Brain microvascular endothelial cell (primary cell): ENCODE measurements at regions not wholly inside any gene's neighbourhood (a gene's known extent, or its start where the extent isn't known, plus 50 kb on each side); places are given as distances from the start of the nearest gene placed in this dataset.

ENCODE experiments used
- DNase-seq: peaks from one replicate; pipeline ENCODE4 v3.0.0-alpha.2; 2020
- H3K27ac ChIP-seq: fragments of 250-450 bp; sonication (Bioruptor Pico); 2 replicates; pipeline ENCODE4 v1.5.1; 2020; ENCODE audit warnings: mild to moderate bottlenecking, moderate library complexity
- H3K27me3 ChIP-seq: fragments of 250-450 bp; sonication (Bioruptor Pico); replicated peaks from 2 replicates; pipeline ENCODE4 v1.5.1; 2020; ENCODE audit warnings: mild to moderate bottlenecking
- H3K36me3 ChIP-seq: fragments of 250-450 bp; sonication (Bioruptor Pico); replicated peaks from 2 replicates; pipeline ENCODE4 v1.5.1; 2020; ENCODE audit warnings: mild to moderate bottlenecking
- H3K4me3 ChIP-seq: 2 replicates; pipeline ENCODE4 v1.5.1; 2011; ENCODE audit warnings: low read depth, mild to moderate bottlenecking, control low read depth, low read length, moderate library complexity
- in situ Hi-C: cut with HindIII; loops from 2 replicates; pipeline ENCODE4 v1.10.0; 2017; ENCODE audit warnings: low sequenced_read_pairs, low pct_ligation_motif_present
- TF ChIP-seq, protein P1 (sequence below): IDR thresholded peaks from 2 replicates; pipeline ENCODE4 v1.5.1; 2011; ENCODE audit warnings: low read depth, mild to moderate bottlenecking, moderate library complexity, low read length, control low read depth, inconsistent platforms; ENCODE audit errors: missing control alignments

GRCh38 chr9:91085517-91086291 is 276.0 kb downstream of the AUH start:
- Histone ChIP-seq H3K36me3 (no peaks in the 10 kb centered on the region), H3K27me3 (no peaks in the 10 kb centered on the region), H3K27ac (no peak overlapping the region), H3K4me3 (no peak overlapping the region)
- TF ChIP-seq, protein P1, sequence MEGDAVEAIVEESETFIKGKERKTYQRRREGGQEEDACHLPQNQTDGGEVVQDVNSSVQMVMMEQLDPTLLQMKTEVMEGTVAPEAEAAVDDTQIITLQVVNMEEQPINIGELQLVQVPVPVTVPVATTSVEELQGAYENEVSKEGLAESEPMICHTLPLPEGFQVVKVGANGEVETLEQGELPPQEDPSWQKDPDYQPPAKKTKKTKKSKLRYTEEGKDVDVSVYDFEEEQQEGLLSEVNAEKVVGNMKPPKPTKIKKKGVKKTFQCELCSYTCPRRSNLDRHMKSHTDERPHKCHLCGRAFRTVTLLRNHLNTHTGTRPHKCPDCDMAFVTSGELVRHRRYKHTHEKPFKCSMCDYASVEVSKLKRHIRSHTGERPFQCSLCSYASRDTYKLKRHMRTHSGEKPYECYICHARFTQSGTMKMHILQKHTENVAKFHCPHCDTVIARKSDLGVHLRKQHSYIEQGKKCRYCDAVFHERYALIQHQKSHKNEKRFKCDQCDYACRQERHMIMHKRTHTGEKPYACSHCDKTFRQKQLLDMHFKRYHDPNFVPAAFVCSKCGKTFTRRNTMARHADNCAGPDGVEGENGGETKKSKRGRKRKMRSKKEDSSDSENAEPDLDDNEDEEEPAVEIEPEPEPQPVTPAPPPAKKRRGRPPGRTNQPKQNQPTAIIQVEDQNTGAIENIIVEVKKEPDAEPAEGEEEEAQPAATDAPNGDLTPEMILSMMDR = no peak
- no peak for DNase-seq
- in situ Hi-C loops = no loop called here

DNA sequence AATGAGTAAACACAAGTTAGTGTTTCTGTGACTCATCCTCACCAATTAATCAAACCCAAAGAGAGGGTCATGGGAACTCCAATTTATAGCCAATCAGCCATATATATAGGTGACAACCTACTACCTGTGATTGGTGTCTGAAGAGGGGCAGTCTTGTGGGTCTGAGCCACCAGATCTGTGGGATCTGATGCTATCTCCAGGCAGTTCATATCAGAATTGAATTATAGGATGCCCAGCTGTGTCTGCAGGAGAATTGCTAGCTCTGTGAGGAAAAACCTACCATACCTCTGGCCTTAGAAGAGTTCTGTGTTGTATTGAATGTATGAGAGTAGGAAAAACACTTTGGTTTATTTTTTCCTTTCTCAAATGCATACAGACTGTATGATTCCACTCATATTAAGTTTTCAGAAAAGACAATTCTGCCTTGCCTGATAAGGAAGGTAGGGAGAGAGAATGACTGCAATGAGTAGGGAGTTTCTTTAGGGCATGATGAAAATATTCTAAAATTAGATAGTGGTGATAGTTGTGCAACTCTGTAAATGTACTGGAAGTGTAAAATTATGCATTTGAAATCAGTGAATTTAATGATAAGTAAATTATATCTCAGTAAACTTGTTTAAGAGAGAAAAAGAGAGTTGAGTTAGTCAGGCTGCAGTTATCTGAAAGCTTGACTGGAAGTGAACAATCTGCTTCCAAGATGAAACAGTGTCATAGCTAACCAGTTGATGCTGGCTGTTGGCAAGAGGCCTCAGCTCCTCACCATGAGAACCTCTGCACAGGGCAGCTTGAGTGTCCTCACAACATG is 274.9 kb downstream of the AUH start:
- no peak overlapping the region for H3K4me3 ChIP-seq
- H3K27ac ChIP-seq = no peak overlapping the region
- H3K36me3 ChIP-seq = no peaks in the 10 kb centered on the region
- DNase-seq = no peak
- in situ Hi-C loops = no loop called here
- H3K27me3 ChIP-seq = no peaks in the 10 kb centered on the region
- TF ChIP-seq, protein P1 = no peak

DNA sequence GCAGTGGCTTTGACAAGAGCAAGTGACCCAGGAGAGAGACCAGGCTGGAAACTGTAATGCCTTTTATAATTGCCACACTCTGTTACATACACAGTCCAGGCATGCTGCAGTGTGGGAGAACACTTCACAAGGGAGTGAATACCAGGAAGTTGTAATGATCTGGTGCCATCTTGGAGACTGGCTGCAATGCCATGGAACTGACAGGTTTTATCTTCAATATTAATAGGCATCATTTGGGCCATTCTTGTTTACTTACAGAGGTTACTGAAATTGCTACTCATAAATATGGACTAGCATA is 274.3 kb downstream of the AUH start:
- H3K4me3 ChIP-seq = no peak overlapping the region
- DNase-seq = no peak
- no peaks in the 10 kb centered on the region for H3K36me3 ChIP-seq
- TF ChIP-seq, protein P1 = no peak
- in situ Hi-C loops = no loop called here
- H3K27me3 ChIP-seq = no peaks in the 10 kb centered on the region
- H3K27ac ChIP-seq = no peak overlapping the region

- Histone ChIP-seq H3K27me3 (no peaks in the 10 kb centered on the region), H3K27ac (no peak overlapping the region), H3K36me3 (no peaks in the 10 kb centered on the region), H3K4me3 (no peak overlapping the region)
- TF ChIP-seq, protein P1 = peak; percentile 79
- peak; percentile 48 for DNase-seq
- in situ Hi-C loops = no loop called here
These were observed 272.2 kb downstream of the AUH start for GRCh38 chr9:91089405-91090129.

DNA sequence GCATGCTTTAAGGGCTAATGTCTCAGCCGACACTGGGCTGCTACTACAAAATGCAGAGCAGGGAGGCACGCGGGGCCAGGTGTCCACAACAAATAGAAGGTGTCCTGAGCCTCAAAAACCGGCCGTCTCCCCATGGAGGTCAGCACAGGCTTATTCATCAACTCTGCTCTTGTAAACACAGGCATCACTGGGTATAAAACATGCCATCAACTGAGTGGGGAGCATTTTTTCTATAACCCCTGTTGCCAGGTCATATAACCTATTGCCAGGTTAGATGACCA is 271.6 kb downstream of the AUH start:
- in situ Hi-C loops = no loop called here
- no peak for DNase-seq
- TF ChIP-seq, protein P1 = no peak
- no peaks in the 10 kb centered on the region for H3K27me3 ChIP-seq
- no peak overlapping the region for H3K4me3 ChIP-seq
- H3K27ac ChIP-seq = no peak overlapping the region
- H3K36me3 ChIP-seq = no peaks in the 10 kb centered on the region
